ENCODE measurements at regions not wholly inside any gene's neighbourhood (a gene's known extent, or its start where the extent isn't known, plus 50 kb on each side); places are given as distances from the start of the nearest gene placed in this dataset.

DNA sequence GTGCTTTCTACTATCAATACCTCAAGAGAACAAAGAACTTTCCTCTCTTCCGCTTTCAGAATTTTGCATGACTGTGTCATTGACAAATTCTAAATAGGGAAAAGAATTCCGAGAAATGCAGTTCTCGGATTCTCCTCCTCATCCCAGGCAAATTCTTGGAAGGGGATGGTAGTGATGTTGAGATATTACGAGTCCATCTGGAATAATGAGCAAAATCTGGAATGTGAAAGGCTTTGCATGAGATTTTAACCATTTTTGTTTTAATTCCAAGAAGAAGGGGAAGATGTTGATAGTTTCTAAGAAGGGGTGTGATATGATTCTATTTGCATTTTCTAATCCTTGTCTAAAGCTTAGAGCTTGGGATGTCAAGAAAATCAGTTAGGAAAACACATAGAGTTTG is 127.1 kb upstream of the DOCK10 start:
- Histone ChIP-seq H3K4me2 (ENCODE audit: control insufficient read depth, insufficient read depth) (no peak overlapping the region), H2AFZ (ENCODE audit: control insufficient read depth, low read depth, low read length) (no peak overlapping the region), H3K9ac (ENCODE audit: control insufficient read depth, insufficient read depth, low read length) (no peak overlapping the region), H3K36me3 (ENCODE audit: control insufficient read depth in 2 of 2, insufficient read depth in 2 of 2, low read length in 1 of 2) (no peaks in the 10 kb centered on the region), H3K4me3 (no peak overlapping the region), H3K27me3 (replicated peaks in 1 of 2; ENCODE audit: control insufficient read depth in 2 of 2, insufficient read depth in 2 of 2, low read length in 1 of 2) (no peaks in the 10 kb centered on the region), H3K79me2 (ENCODE audit: control insufficient read depth, insufficient read depth, low read length) (no peaks in the 10 kb centered on the region), H3K27ac (ENCODE audit: control insufficient read depth, insufficient read depth) (no peak overlapping the region), H3K9me3 (replicated peaks; ENCODE audit: control insufficient read depth, insufficient read depth, low read length) (no peaks in the 10 kb centered on the region), H3K4me1 (ENCODE audit: control insufficient read depth, insufficient read depth, low read length) (no peaks in the 10 kb centered on the region), H4K20me1 (ENCODE audit: control insufficient read depth, insufficient read depth) (no peaks in the 10 kb centered on the region)
- DNase-seq (ENCODE audit: low read depth, low spot score) (no peak), ATAC-seq (no peak), FAIRE-seq (no peak)
- ChIA-PET CTCF (no interaction called here), SMC1A (ENCODE audit: uncharacterized antibody, unreplicated experiment) (no interaction called here), POLR2A (no interaction called here), RAD21 (ENCODE audit: unreplicated experiment) (no interaction called here)
- WGBS (ENCODE audit: insufficient coverage, insufficient replicate concordance, low lambda C conversion rate, missing lambda C conversion rate): 25% methylated on average over 4 of the region's 4 CpGs
- intact Hi-C loops (cut with micrococcal nuclease; ENCODE audit: unreplicated experiment) (no loop called here), in situ Hi-C loops (cut with MboI) (no loop called here)
- TF ChIP-seq ZNF384 (IDR thresholded peaks at IDR 0.05; ENCODE audit: borderline replicate concordance, low read depth, low read length): no peak
- no peak for TF ChIP-seq CREM (IDR thresholded peaks at IDR 0.05; ENCODE audit: low read depth)
- BruUV-seq (replicated peaks): no TSS peak

- BruUV-seq (replicated peaks): no TSS peak
- Histone ChIP-seq H3K4me1 (ENCODE audit: control insufficient read depth, insufficient read depth, low read length) (no peaks in the 10 kb centered on the region), H3K4me2 (ENCODE audit: control insufficient read depth, insufficient read depth) (no peak overlapping the region), H3K9ac (ENCODE audit: control insufficient read depth, insufficient read depth, low read length) (no peak overlapping the region), H4K20me1 (ENCODE audit: control insufficient read depth, insufficient read depth) (no peaks in the 10 kb centered on the region), H3K9me3 (replicated peaks; ENCODE audit: control insufficient read depth, insufficient read depth, low read length) (no peaks in the 10 kb centered on the region), H3K4me3 (no peak overlapping the region), H3K27ac (ENCODE audit: control insufficient read depth, insufficient read depth) (no peak overlapping the region), H3K36me3 (ENCODE audit: control insufficient read depth in 2 of 2, insufficient read depth in 2 of 2, low read length in 1 of 2) (no peaks in the 10 kb centered on the region), H3K27me3 (replicated peaks in 1 of 2; ENCODE audit: control insufficient read depth in 2 of 2, insufficient read depth in 2 of 2, low read length in 1 of 2) (no peaks in the 10 kb centered on the region; a peak in 1 of 4 replicates), H3K79me2 (ENCODE audit: control insufficient read depth, insufficient read depth, low read length) (no peaks in the 10 kb centered on the region), H2AFZ (ENCODE audit: control insufficient read depth, low read depth, low read length) (no peak overlapping the region)
- ChIA-PET RAD21 (ENCODE audit: unreplicated experiment) (no interaction called here), POLR2A (no interaction called here), CTCF (no interaction called here), SMC1A (ENCODE audit: uncharacterized antibody, unreplicated experiment) (interaction anchor here (0.6 kb wide), 1 partner anchor 117 kb away, joined by 4 read pairs; no protein-coding TSS in a partner anchor)
- TF ChIP-seq CBX3 (IDR thresholded peaks at IDR 0.05; ENCODE audit: borderline replicate concordance, low read depth): no peak
- no peak for TF ChIP-seq ZNF217 (IDR thresholded peaks at IDR 0.05)
- no peak for TF ChIP-seq NR2C1 (IDR thresholded peaks at IDR 0.05)
- no peak for TF ChIP-seq SMAD5 (IDR thresholded peaks at IDR 0.05; ENCODE audit: low read depth)
- no peak for TF ChIP-seq CBX5 (IDR thresholded peaks at IDR 0.05; ENCODE audit: low read depth)
- no peak for TF ChIP-seq ELK1 (IDR thresholded peaks at IDR 0.05; ENCODE audit: low read depth, low read length)
- TF ChIP-seq ZZZ3 (IDR thresholded peaks at IDR 0.05; ENCODE audit: control insufficient read depth, insufficient read length, low read depth): no peak
- no peak for TF ChIP-seq CHD2 (IDR thresholded peaks at IDR 0.05; ENCODE audit: borderline replicate concordance, low read depth, low read length)
- no peak for TF ChIP-seq SUZ12 (IDR thresholded peaks at IDR 0.05; ENCODE audit: unreplicated experiment)
- no peak for TF ChIP-seq EED (IDR thresholded peaks at IDR 0.05; ENCODE audit: low read depth)
- no peak for TF ChIP-seq YY1 (IDR thresholded peaks at IDR 0.05; ENCODE audit: low read depth, low read length)
- no peak for TF ChIP-seq ZNF207 (IDR thresholded peaks at IDR 0.05; ENCODE audit: borderline replicate concordance)
- TF ChIP-seq RFX5 (IDR thresholded peaks at IDR 0.05; ENCODE audit: low read depth, low read length): no peak
- TF ChIP-seq JUNB (IDR thresholded peaks at IDR 0.05): no peak
- TF ChIP-seq SIX5 (IDR thresholded peaks at IDR 0.05; ENCODE audit: low read depth, low read length, severe bottlenecking): no peak
- DNase-seq (ENCODE audit: low read depth, low spot score): no peak
- no peak for ATAC-seq
- WGBS (ENCODE audit: insufficient coverage, insufficient replicate concordance, low lambda C conversion rate, missing lambda C conversion rate): 0% methylated on average over 2 of the region's 2 CpGs
- intact Hi-C loops (cut with micrococcal nuclease; ENCODE audit: unreplicated experiment): no loop called here
- in situ Hi-C loops (cut with MboI): no loop called here
- FAIRE-seq: no peak
Measured at GRCh38 chr2:225165052-225165451, 122.8 kb upstream of the DOCK10 start.
